ENCODE measurements at regions not wholly inside any gene's neighbourhood (a gene's known extent, or its start where the extent isn't known, plus 50 kb on each side); places are given as distances from the start of the nearest gene placed in this dataset.

DNA sequence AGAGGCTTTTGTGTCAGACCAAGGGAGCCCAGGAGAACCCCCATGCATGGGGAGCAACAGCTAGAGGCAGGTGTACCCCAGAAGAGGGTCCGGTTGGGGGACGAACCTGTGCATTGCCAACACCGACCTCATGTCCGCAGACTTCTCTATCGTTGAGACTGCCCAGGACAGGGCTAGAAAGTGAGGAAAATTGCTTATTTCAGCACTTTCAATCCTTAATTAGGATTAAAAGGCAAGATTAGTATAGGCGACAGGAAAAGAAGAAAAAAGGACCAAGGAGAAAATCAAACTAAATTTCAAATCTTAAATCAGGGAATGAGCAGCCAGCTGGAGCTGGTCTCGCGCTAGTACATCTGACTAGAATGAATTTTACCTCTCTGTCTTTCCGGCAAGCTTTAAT lies 438.9 kb upstream of the SOX11 start:
- TF ChIP-seq ZNF274 (IDR thresholded peaks at IDR 0.05; ENCODE audit: low read depth, low read length) (no peak), YY1 (IDR thresholded peaks at IDR 0.05; ENCODE audit: insufficient read depth, insufficient read length) (no peak)
